ENCODE measurements at regions not wholly inside any gene's neighbourhood (a gene's known extent, or its start where the extent isn't known, plus 50 kb on each side); places are given as distances from the start of the nearest gene placed in this dataset.

DNA sequence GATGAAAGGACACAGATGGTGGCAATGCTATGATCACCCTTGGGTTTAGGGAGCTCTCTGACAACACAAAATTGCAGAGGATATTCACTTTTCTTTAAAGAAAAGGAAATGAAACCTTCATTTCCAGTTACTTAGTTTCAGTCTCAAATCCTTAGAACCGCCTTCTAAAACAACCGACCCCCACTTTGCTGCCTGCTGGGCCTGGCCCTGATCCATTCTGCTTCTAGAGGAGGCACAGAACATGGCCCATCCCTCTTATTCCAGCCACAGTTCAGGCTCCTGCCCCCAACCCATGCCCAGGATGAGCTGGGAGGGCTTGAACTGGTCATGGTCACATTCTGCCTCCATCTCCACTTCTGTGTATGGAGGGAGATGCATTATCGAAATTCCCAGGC lies 311.6 kb downstream of the EN1 start:
- Histone ChIP-seq H3K79me2 (ENCODE audit: insufficient read depth, low read length) (no peaks in the 10 kb centered on the region), H3K27me3 (ENCODE audit: low read length) (no peaks in the 10 kb centered on the region), H3K4me2 (ENCODE audit: low read depth, low read length, poor library complexity, severe bottlenecking) (no peak overlapping the region), H3K9me2 (replicated peaks; ENCODE audit: insufficient read depth, low read length) (no peaks in the 10 kb centered on the region), H3K9me3 (ENCODE audit: insufficient read depth, low read length) (no peaks in the 10 kb centered on the region), H4K20me1 (ENCODE audit: low read depth, low read length) (no peaks in the 10 kb centered on the region), H3K27ac (ENCODE audit: low read depth, low read length) (no peak overlapping the region), H3K9ac (ENCODE audit: low read length) (no peak overlapping the region), H2AFZ (ENCODE audit: low read depth, low read length, severe bottlenecking) (no peak overlapping the region), H3F3A (ENCODE audit: insufficient read depth) (no peaks in the 10 kb centered on the region), H3K4me3 (ENCODE audit: insufficient read depth, low read length, poor library complexity, severe bottlenecking) (no peak overlapping the region), H3K36me3 (ENCODE audit: low read length) (no peaks in the 10 kb centered on the region)
- TF ChIP-seq, protein P1, sequence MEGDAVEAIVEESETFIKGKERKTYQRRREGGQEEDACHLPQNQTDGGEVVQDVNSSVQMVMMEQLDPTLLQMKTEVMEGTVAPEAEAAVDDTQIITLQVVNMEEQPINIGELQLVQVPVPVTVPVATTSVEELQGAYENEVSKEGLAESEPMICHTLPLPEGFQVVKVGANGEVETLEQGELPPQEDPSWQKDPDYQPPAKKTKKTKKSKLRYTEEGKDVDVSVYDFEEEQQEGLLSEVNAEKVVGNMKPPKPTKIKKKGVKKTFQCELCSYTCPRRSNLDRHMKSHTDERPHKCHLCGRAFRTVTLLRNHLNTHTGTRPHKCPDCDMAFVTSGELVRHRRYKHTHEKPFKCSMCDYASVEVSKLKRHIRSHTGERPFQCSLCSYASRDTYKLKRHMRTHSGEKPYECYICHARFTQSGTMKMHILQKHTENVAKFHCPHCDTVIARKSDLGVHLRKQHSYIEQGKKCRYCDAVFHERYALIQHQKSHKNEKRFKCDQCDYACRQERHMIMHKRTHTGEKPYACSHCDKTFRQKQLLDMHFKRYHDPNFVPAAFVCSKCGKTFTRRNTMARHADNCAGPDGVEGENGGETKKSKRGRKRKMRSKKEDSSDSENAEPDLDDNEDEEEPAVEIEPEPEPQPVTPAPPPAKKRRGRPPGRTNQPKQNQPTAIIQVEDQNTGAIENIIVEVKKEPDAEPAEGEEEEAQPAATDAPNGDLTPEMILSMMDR (IDR thresholded peaks at IDR 0.05; ENCODE audit: insufficient read depth, low read length, poor library complexity, severe bottlenecking): no peak
- TF ChIP-seq EZH2phosphoT487 (conservative IDR thresholded peaks at IDR 0.05; ENCODE audit: low read length): no peak

DNA sequence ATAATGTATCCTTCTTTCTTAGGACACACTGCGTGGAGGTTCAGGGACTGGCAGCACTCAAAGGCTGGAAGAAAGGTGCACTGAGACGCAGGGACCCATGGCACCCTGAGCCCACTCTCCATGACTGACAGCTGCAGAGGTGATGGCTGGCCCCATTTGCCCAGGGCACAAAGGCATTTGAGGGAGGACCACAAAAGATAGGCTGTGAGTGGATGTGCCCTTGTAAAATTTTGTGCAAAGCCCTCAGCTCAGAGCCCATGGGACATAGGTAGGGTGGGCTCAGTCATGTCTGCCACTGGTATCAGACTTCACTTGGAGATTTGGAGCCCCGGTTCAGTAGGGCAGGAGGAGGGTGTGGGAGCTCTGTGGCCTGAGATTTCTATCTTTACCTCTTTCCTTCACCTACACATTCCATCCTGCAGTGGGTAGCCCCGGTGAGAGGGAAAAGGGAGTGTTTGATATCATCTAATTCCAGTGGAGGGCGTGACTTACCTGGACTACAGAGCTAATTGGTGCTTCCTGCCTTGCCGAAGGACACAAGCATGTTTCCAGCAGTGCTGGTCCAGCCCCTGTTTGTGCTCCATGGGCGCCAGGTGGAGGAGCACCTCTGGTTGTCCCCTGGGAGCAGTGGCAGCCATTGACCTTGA lies 312.2 kb downstream of the EN1 start:
- Histone ChIP-seq H3F3A (ENCODE audit: insufficient read depth) (no peaks in the 10 kb centered on the region), H3K27me3 (ENCODE audit: low read length) (no peaks in the 10 kb centered on the region), H3K9me2 (replicated peaks; ENCODE audit: insufficient read depth, low read length) (no peaks in the 10 kb centered on the region), H3K27ac (ENCODE audit: low read depth, low read length) (no peak overlapping the region), H3K79me2 (ENCODE audit: insufficient read depth, low read length) (no peaks in the 10 kb centered on the region), H3K4me3 (ENCODE audit: insufficient read depth, low read length, poor library complexity, severe bottlenecking) (no peak overlapping the region), H3K36me3 (ENCODE audit: low read length) (no peaks in the 10 kb centered on the region), H3K9ac (ENCODE audit: low read length) (no peak overlapping the region), H2AFZ (ENCODE audit: low read depth, low read length, severe bottlenecking) (no peak overlapping the region), H4K20me1 (ENCODE audit: low read depth, low read length) (no peaks in the 10 kb centered on the region), H3K4me2 (ENCODE audit: low read depth, low read length, poor library complexity, severe bottlenecking) (no peak overlapping the region), H3K9me3 (ENCODE audit: insufficient read depth, low read length) (no peaks in the 10 kb centered on the region)
- TF ChIP-seq EZH2phosphoT487 (conservative IDR thresholded peaks at IDR 0.05; ENCODE audit: low read length): no peak

GRCh38 chr2:118530976-118531375 lies 316.5 kb downstream of the EN1 start:
- no peaks in the 10 kb centered on the region for H3K27me3 ChIP-seq (ENCODE audit: low read length)
- H3K9me2 ChIP-seq (replicated peaks; ENCODE audit: insufficient read depth, low read length): no peaks in the 10 kb centered on the region
- H3K27ac ChIP-seq (ENCODE audit: low read depth, low read length): no peak overlapping the region
- H3K9me3 ChIP-seq (ENCODE audit: insufficient read depth, low read length): no peaks in the 10 kb centered on the region
- no peaks in the 10 kb centered on the region for H3F3A ChIP-seq (ENCODE audit: insufficient read depth)
- H3K9ac ChIP-seq (ENCODE audit: low read length): no peak overlapping the region
- H3K79me2 ChIP-seq (ENCODE audit: insufficient read depth, low read length): no peaks in the 10 kb centered on the region
- no peak overlapping the region for H3K4me3 ChIP-seq (ENCODE audit: insufficient read depth, low read length, poor library complexity, severe bottlenecking)
- no peak overlapping the region for H3K4me2 ChIP-seq (ENCODE audit: low read depth, low read length, poor library complexity, severe bottlenecking)
- no peak overlapping the region for H2AFZ ChIP-seq (ENCODE audit: low read depth, low read length, severe bottlenecking)
- H4K20me1 ChIP-seq (ENCODE audit: low read depth, low read length): no peaks in the 10 kb centered on the region
- TF ChIP-seq, protein P1 (IDR thresholded peaks at IDR 0.05; ENCODE audit: insufficient read depth, low read length, poor library complexity, severe bottlenecking): no peak
- no peak for TF ChIP-seq EZH2phosphoT487 (conservative IDR thresholded peaks at IDR 0.05; ENCODE audit: low read length)
- H3K36me3 ChIP-seq (ENCODE audit: low read length): no peaks in the 10 kb centered on the region

DNA sequence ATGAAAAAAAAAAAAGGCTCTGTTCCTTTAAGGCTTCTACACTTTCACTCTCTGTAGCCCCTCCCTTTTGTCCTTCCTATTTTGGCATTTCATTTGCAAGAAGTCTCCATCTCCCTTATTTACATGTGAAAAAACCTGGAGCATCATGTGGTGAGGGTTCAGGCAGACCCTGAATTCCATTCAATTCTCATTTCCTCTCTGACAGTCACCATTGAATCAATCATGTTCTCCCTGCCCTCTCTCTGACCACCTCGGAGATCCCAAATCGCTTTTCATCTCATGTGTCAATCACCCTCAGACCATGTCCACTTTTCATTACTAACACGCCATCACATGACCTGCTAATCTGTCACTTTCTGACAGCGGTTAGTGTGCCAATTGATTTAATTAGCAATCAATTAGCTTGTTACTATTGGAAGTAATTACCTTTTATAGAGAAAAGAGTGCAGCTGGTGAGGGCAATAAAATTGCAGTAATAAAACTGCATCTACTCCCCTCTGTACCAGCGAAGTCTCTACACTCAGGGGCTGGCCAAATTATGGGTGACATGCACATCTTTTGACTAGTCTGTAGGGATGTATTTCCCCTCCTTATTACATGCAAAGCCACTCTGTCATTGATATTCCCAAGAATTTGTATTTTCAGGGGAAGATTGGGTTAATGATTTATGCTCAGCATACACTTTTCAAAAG lies 317.4 kb downstream of the EN1 start:
- H3K4me3 ChIP-seq (ENCODE audit: insufficient read depth, low read length, poor library complexity, severe bottlenecking): no peak overlapping the region
- no peaks in the 10 kb centered on the region for H3K79me2 ChIP-seq (ENCODE audit: insufficient read depth, low read length)
- no peaks in the 10 kb centered on the region for H3K9me2 ChIP-seq (replicated peaks; ENCODE audit: insufficient read depth, low read length)
- H3K36me3 ChIP-seq (ENCODE audit: low read length): no peaks in the 10 kb centered on the region
- H3K27ac ChIP-seq (ENCODE audit: low read depth, low read length): no peak overlapping the region
- H3K27me3 ChIP-seq (ENCODE audit: low read length): no peaks in the 10 kb centered on the region
- no peak overlapping the region for H3K9ac ChIP-seq (ENCODE audit: low read length)
- H3F3A ChIP-seq (ENCODE audit: insufficient read depth): no peaks in the 10 kb centered on the region
- no peak overlapping the region for H3K4me2 ChIP-seq (ENCODE audit: low read depth, low read length, poor library complexity, severe bottlenecking)
- no peak overlapping the region for H2AFZ ChIP-seq (ENCODE audit: low read depth, low read length, severe bottlenecking)
- no peaks in the 10 kb centered on the region for H3K9me3 ChIP-seq (ENCODE audit: insufficient read depth, low read length)
- H4K20me1 ChIP-seq (ENCODE audit: low read depth, low read length): no peaks in the 10 kb centered on the region
- TF ChIP-seq EZH2phosphoT487 (conservative IDR thresholded peaks at IDR 0.05; ENCODE audit: low read length): no peak
- TF ChIP-seq, protein P1 (IDR thresholded peaks at IDR 0.05; ENCODE audit: insufficient read depth, low read length, poor library complexity, severe bottlenecking): no peak

Data from SU-DHL-6 (cell line).